ENCODE measurements at regions not wholly inside any gene's neighbourhood (a gene's known extent, or its start where the extent isn't known, plus 50 kb on each side); places are given as distances from the start of the nearest gene placed in this dataset.
A peak's percentile ranks its signal among the peaks of the same experiment; 100 is the strongest.

DNA sequence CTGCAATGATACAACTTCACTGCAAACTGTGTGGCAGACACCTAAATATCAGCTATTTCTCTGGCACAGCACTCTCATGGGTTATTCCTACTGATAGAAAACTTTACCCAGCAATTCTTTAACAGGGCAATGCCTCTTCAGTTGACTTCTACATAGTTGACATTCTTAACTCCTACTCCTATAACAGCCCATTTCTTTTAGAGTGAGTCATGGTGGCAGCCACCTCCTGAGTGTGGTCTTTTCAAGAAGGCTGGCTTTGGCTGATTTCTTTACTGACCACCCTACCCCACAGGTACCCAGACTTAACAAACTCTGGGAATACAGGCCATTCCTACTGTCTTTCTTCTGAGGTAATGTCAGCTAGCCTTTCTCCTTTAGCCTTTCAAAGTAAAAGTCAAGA lies 805.8 kb upstream of the ADGRL2 start:
- peak; percentile 5 for DNase-seq (ENCODE audit: low read depth, low spot score)

DNA sequence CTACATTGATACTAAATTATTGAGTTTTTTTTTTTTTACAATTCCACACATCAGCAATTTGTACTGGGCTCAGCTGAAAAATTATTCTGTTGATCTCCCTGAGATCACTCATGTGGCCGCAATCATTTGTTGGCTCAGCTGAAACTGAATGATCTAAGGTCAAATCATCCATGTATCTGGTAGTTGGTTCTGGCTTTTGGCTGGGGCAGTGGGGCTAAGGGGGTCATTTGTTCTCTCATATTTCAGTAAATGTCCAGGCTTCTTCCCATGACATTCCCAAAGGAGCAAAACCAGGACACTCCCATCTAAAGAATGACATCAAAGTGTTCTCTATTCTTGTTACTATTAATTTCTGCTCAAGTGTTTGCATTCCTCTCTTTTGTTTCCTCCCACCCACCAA lies 806.7 kb upstream of the ADGRL2 start:
- DNase-seq (ENCODE audit: low read depth, low spot score), result no peak

- DNase-seq (ENCODE audit: low read depth, low spot score), result no peak
These were observed 807.4 kb upstream of the ADGRL2 start for GRCh38 chr1:80993154-80993980.

- no peak for DNase-seq (ENCODE audit: low read depth, low spot score)
These were observed 811.3 kb upstream of the ADGRL2 start for GRCh38 chr1:80989455-80989854.

DNA sequence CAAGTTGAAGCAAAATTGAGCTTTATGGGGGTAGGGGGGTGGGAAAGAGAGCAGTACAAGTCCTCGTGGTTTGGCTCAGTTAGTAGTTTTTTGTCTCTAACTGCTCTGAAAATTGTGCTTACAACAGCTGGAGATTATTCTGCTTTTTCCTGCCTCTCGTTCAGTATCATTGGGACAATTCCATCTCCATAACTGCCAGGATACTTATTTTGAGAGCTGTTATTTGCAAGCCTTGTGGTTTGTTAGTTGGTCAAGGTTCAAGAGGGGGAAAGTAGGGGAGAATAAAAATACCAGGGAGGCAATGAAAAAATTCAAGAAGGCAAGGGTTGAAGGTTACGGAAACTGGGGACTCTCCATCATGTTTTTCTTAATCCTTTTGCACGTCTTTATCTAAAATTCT lies 811.8 kb upstream of the ADGRL2 start:
- DNase-seq (ENCODE audit: low read depth, low spot score), result no peak

DNA sequence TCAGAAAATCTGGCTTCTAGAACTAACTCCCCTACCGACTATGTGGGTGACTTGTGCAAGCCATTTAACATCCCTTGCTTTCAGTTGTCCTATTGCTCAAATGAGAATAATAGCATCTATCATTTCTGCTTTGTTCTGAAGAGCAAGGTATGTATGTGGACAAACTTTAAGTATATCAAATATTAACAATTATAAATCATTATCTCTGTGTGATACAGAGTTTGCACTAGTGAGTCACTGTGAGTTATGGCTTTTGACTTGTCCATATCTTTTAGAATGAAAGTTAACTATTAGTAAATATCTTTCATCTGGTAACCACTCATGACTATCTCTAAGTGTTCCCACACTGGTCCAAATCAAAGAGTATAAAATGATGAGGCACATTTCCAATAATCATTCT lies 812.9 kb upstream of the ADGRL2 start:
- no peak for DNase-seq (ENCODE audit: low read depth, low spot score)

DNA sequence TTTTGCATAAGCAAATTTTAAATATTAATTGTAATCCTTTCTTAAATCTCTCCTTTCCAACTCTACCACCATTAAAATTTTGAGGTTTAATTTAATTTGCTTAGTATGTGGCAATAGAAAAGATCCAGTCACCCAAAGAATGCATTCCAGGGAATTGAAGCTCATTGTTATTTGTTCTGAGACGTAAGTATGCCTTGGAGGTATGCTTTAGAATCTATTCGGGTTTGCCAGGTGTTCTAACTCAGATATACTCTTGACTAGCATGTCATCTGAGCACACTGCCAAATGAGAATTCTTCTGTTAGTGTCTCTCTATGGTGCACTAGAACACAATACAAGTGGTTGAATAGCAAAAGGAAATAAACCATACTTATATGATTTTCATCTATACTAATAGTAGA lies 813.6 kb upstream of the ADGRL2 start:
- DNase-seq (ENCODE audit: low read depth, low spot score), result no peak

GRCh38 chr1:80982831-80983230 lies 817.9 kb upstream of the ADGRL2 start:
- no peak for DNase-seq (ENCODE audit: low read depth, low spot score)

GRCh38 chr1:80973101-80973500 lies 827.6 kb upstream of the ADGRL2 start:
- no peak for DNase-seq (ENCODE audit: low read depth, low spot score)

DNA sequence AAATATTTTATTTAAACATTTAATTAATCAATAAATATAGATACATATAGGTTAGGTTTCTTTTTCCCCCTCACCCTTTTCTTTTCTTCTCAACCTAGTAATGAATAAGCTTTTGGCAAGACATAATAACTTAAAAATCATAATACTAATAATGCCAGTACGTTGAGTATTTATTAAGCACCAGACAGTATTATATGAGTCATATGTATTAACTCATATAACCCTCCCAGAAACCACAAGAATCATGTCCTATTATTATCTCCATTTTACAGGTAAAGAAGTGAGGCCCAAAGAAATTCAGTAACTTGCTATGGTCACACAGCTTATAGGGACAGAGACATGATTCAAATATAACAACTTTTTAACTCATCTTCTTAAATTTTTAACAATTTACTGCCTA lies 834.5 kb upstream of the ADGRL2 start:
- no peak for DNase-seq (ENCODE audit: low read depth, low spot score)

DNA sequence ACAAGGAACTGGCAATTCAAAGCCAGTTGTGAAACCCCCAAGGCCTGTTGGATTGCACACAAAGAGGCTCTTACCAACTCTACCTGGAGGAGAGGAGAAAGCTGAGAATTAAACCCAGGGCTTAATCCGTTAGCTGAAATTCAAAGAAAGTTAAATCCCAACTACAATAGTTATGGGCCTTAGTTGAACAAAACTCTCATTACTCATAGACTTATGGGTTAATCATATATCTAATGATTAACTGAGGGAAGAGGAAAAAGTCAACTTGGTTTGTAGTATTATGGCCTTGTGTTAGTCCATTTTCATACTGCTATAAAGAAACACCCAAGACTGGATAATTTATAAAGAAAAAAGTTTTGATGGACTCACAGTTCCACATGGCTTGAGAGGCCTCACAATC lies 838.2 kb upstream of the ADGRL2 start:
- no peak for DNase-seq (ENCODE audit: low read depth, low spot score)

DNA sequence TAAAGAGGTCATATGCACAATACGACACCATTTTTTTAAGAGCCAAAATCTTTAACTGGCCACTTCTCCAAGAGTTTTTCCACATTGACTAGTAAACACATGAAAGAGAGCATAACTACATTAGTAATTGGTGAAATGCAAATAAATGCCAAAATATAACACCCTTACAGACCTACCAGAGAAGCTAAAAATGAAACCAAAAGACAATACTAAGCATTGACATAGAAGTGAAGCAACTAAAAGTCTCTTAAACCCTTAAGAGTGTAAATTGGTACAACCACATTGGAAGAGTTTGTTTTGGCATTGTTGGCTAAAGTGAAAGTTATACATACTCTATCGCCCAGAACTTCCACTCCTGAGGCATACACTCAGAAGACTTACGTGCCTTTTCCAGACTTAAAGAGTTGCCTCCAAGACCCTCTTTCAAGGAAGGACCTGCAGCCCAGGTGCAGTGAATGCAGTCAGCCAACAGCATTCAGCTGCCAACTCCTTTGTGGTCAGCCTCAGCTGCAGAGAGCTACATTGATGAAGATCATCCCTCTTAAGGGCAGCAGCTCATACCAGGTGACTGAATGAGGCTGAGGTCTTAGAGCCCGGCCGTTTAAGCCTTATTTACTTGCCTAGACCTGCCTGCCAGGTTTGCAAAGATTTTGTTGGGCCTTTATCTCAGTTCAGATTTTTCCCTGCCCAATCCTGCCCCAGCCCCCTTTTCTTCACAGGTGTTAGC lies 839.1 kb upstream of the ADGRL2 start:
- no peak for DNase-seq (ENCODE audit: low read depth, low spot score)

DNA sequence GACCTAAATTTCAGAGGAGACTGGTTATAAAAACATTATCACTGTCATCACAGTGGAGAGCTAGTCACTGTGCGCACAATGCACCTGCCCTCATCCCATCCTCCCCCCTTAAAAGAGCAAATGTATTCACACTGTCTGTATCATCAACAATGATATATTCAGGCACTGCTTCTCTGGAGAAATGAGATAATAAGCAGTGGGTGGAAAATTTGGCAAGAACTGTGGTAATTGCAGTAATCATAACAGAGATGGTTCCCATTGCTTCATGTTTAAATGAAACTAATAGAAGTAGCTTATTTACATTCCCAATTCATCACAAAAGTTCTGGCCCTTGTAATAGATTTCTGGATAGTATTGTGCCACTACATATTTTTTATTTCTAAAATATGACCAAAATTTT lies 867.4 kb upstream of the ADGRL2 start:
- DNase-seq (ENCODE audit: low read depth, low spot score), result no peak

- DNase-seq (ENCODE audit: low read depth, low spot score), result no peak
These were observed 869.6 kb upstream of the ADGRL2 start for GRCh38 chr1:80931178-80931577.

- no peak for DNase-seq (ENCODE audit: low read depth, low spot score)
These were observed 870.7 kb upstream of the ADGRL2 start for GRCh38 chr1:80929868-80930508.

DNA sequence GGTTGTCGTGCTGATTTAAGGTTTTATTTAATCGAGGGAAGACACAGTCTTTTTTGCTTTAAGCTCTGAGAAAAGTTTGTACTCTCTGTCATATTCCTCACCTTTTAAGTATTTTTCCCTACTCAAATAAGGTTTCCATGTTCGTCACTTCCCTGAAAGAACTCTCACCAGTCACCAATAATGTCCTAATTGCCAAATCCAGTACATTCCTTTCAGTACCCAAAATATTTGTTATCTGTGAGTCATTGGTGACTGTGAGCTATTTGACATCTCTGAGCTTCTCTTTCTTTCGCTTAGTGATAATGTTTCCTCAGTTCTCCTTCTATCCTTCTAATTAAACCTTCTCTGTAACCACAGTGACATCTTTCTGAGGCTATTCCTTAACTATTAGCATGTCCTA lies 874.2 kb upstream of the ADGRL2 start:
- DNase-seq (ENCODE audit: low read depth, low spot score), result no peak

- DNase-seq (ENCODE audit: low read depth, low spot score), result no peak
These were observed 875.5 kb upstream of the ADGRL2 start for GRCh38 chr1:80925130-80925805.

GRCh38 chr1:80924290-80924689 lies 876.4 kb upstream of the ADGRL2 start:
- no peak for DNase-seq (ENCODE audit: low read depth, low spot score)

DNA sequence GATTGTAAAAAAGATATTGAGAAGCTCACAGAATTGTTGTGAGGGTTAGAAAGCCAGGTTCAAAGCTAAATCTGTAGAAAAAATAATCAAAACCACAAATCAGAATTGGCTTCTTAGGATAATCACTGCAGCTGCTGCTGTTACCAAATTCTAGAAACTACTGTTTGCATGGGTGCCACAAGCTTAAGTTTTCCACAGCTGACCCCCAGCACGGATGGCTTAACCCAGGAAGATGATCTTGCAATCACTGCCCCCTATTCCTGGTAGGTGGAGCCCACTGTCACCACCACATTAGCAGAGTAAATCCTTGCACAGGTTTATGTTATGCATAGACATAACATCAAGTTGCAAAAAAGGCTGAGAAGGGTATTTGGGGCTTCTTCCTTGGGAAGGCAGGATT lies 877.8 kb upstream of the ADGRL2 start:
- no peak for DNase-seq (ENCODE audit: low read depth, low spot score)

- DNase-seq (ENCODE audit: low read depth, low spot score), result no peak
These were observed 881.3 kb upstream of the ADGRL2 start for GRCh38 chr1:80919426-80919825.

DNA sequence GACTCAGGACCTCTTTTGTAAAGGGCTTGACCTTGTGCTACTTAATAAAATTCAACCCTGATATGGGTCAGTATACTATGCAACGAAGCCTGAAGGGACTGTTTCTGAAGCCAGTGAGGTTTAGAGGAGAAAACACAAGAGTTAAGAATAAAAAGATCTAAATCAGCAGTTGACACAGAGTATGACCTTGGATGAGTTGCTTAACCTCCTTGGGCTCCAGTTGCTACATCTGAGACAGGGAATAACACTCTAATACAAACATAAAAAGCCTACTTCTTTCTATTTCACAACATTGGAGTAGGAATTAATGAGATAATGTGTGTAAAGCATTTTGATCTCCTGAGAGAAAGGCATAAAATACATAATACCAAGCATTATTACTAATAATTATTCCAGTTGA lies 882.4 kb upstream of the ADGRL2 start:
- no peak for DNase-seq (ENCODE audit: low read depth, low spot score)

- no peak for DNase-seq (ENCODE audit: low read depth, low spot score)
These were observed 882.9 kb upstream of the ADGRL2 start for GRCh38 chr1:80917826-80918225.

Data from ELF-1 (cell line).